ENCODE measurements at regions not wholly inside any gene's neighbourhood (a gene's known extent, or its start where the extent isn't known, plus 50 kb on each side); places are given as distances from the start of the nearest gene placed in this dataset.

GRCh38 chrX:39202641-39203040, 401.4 kb downstream of the MID1IP1 start:
- Histone ChIP-seq H3K27ac (ENCODE audit: low read length) (no peak overlapping the region), H3K4me1 (ENCODE audit: control insufficient read depth, insufficient read depth, low read length) (no peaks in the 10 kb centered on the region), H3K27me3 (ENCODE audit: control insufficient read depth, insufficient read depth, low read length) (no peaks in the 10 kb centered on the region), H3K36me3 (ENCODE audit: control insufficient read depth, insufficient read depth, low read length) (no peaks in the 10 kb centered on the region), H3K9me3 (ENCODE audit: control insufficient read depth, insufficient read depth, low read length) (no peaks in the 10 kb centered on the region), H3K4me3 (ENCODE audit: low read length) (no peak overlapping the region)
- Mint-ChIP-seq H3K4me3 (no peak overlapping the region), H3K36me3 (no peaks in the 10 kb centered on the region), H3K4me1 (no peaks in the 10 kb centered on the region), H3K9me3 (no peaks in the 10 kb centered on the region), H3K27ac (no peak overlapping the region), H3K27me3 (ENCODE audit: low read depth in 2 of 2) (peaks cover 9 to 14% of the 10 kb centered on the region in 2 donors)
- no peak for ATAC-seq
- DNase-seq, result no peak
- intact Hi-C loops (cut with micrococcal nuclease), result no loop called here
- 87% methylated on average over 1 of the region's 1 CpG for WGBS (ENCODE audit: insufficient coverage)
- no peak for TF ChIP-seq CTCF (IDR thresholded peaks at IDR 0.05)

- DNase-seq (no peak), ATAC-seq (no peak)
- H3K27me3 Mint-ChIP-seq (ENCODE audit: low read depth in 2 of 2), result peaks cover 9 to 14% of the 10 kb centered on the region in 2 donors
- Histone ChIP-seq H3K36me3 (ENCODE audit: control insufficient read depth, insufficient read depth, low read length) (no peaks in the 10 kb centered on the region), H3K4me3 (ENCODE audit: low read length) (no peak overlapping the region), H3K4me1 (ENCODE audit: control insufficient read depth, insufficient read depth, low read length) (no peaks in the 10 kb centered on the region), H3K27ac (ENCODE audit: low read length) (no peak overlapping the region), H3K9me3 (ENCODE audit: control insufficient read depth, insufficient read depth, low read length) (no peaks in the 10 kb centered on the region), H3K27me3 (ENCODE audit: control insufficient read depth, insufficient read depth, low read length) (no peaks in the 10 kb centered on the region)
- no peaks in the 10 kb centered on the region for H3K4me1 Mint-ChIP-seq
- no peak overlapping the region for H3K4me3 Mint-ChIP-seq
- TF ChIP-seq CTCF (IDR thresholded peaks at IDR 0.05), result no peak
- no peak overlapping the region for H3K27ac Mint-ChIP-seq
- intact Hi-C loops (cut with micrococcal nuclease), result no loop called here
- no peaks in the 10 kb centered on the region for H3K9me3 Mint-ChIP-seq
- WGBS (ENCODE audit: insufficient coverage), result 75% methylated on average over 1 of the region's 3 CpGs
- no peaks in the 10 kb centered on the region for H3K36me3 Mint-ChIP-seq
Observed at GRCh38 chrX:39203427-39203826, 402.2 kb downstream of the MID1IP1 start.

GRCh38 chrX:39204353-39204752, 403.1 kb downstream of the MID1IP1 start:
- intact Hi-C loops (cut with micrococcal nuclease), result no loop called here

More at GRCh38 chrX:39204353-39204752, 403.1 kb downstream of the MID1IP1 start:
- Histone ChIP-seq H3K36me3 (ENCODE audit: control insufficient read depth, insufficient read depth, low read length) (no peaks in the 10 kb centered on the region), H3K4me3 (ENCODE audit: low read length) (no peak overlapping the region), H3K27me3 (ENCODE audit: control insufficient read depth, insufficient read depth, low read length) (no peaks in the 10 kb centered on the region), H3K27ac (ENCODE audit: low read length) (no peak overlapping the region), H3K9me3 (ENCODE audit: control insufficient read depth, insufficient read depth, low read length) (no peaks in the 10 kb centered on the region), H3K4me1 (ENCODE audit: control insufficient read depth, insufficient read depth, low read length) (no peaks in the 10 kb centered on the region)
- Mint-ChIP-seq H3K9me3 (no peaks in the 10 kb centered on the region), H3K36me3 (no peaks in the 10 kb centered on the region), H3K4me1 (no peaks in the 10 kb centered on the region), H3K4me3 (no peak overlapping the region), H3K27me3 (ENCODE audit: low read depth in 2 of 2) (peaks cover 9 to 14% of the 10 kb centered on the region in 2 donors), H3K27ac (no peak overlapping the region)
- no peak for TF ChIP-seq CTCF (IDR thresholded peaks at IDR 0.05)
- ATAC-seq (no peak), DNase-seq (no peak)
- 90% methylated on average over 2 of the region's 2 CpGs for WGBS (ENCODE audit: insufficient coverage)

All from natural killer cell (primary cell).